ENCODE measurements at regions not wholly inside any gene's neighbourhood (a gene's known extent, or its start where the extent isn't known, plus 50 kb on each side); places are given as distances from the start of the nearest gene placed in this dataset.

GRCh38 chr3:124246949-124247348, 255.0 kb upstream of the ROPN1 start:
- Mint-ChIP-seq H3K36me3 (no peaks in the 10 kb centered on the region), H3K27me3 (peaks cover 18 to 19% of the 10 kb centered on the region in 2 donors), H3K27ac (no peak overlapping the region), H3K9me3 (peaks cover 0 to 5% (median 0%) of the 10 kb centered on the region in 3 donors), H3K4me1 (no peaks in the 10 kb centered on the region), H3K4me3 (no peak overlapping the region)
- ChIA-PET CTCF (no interaction called here), POLR2A (no interaction called here)
- Histone ChIP-seq H3K9me3 (no peaks in the 10 kb centered on the region), H3K4me1 (ENCODE audit: control insufficient read depth in 1 of 2, extremely low read depth in 1 of 2, insufficient read depth in 2 of 2, low read length in 2 of 2) (no peaks in the 10 kb centered on the region), H3K27me3 (replicated peaks in 1 of 2; ENCODE audit: control insufficient read depth in 2 of 2, extremely low read depth in 1 of 2, insufficient read depth in 2 of 2, low read length in 1 of 2) (peaks cover 0 to 11% of the 10 kb centered on the region in 2 experiments), H3K4me3 (ENCODE audit: control insufficient read depth in 1 of 2, extremely low read depth in 1 of 2, low read length in 1 of 2) (no peak overlapping the region), H3K27ac (ENCODE audit: low read length) (no peak overlapping the region), H3K36me3 (ENCODE audit: control insufficient read depth in 2 of 2, extremely low read depth in 1 of 2, insufficient read depth in 1 of 2, low read length in 1 of 2) (no peaks in the 10 kb centered on the region)
- no peak for DNase-seq
- no peak for ATAC-seq (replicated peaks in 1 of 4)
- 100% methylated on average over 2 of the region's 2 CpGs for WGBS (ENCODE audit: insufficient coverage)

DNA sequence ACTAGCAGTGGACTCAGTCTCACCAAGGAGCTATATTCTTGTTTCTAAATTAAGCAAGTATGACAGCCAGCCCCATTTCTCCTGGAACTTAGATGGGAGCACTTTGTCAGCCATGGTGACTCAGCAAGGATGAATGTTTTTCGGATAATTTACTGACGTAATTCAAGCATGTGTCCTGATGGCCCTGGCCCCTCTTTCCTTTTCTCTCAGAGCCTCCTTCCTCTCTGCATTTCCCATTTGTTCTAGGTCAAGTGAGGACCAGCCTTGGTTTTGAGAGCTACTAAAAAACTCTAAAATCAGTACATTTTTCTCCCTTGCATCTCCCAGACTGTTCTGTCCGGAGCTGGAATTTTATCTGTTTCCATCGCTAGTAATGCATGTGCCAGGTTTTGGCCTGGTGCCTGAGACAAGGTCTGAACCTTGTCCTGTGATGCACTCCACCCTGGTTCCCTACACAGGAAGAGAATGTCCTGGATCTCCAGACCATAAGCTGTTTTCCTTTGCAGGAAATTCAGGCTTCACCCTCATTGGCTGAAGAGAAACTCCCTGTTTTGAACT, 256.6 kb upstream of the ROPN1 start:
- H3K4me1 ChIP-seq (ENCODE audit: control insufficient read depth in 1 of 2, extremely low read depth in 1 of 2, insufficient read depth in 2 of 2, low read length in 2 of 2), result no peaks in the 10 kb centered on the region
- Mint-ChIP-seq H3K9me3 (peaks cover 0 to 5% (median 0%) of the 10 kb centered on the region in 3 donors), H3K27me3 (peaks cover 21 to 22% of the 10 kb centered on the region in 2 donors), H3K27ac (no peak overlapping the region), H3K36me3 (no peaks in the 10 kb centered on the region), H3K4me1 (no peaks in the 10 kb centered on the region), H3K4me3 (no peak overlapping the region)
- H3K27ac ChIP-seq (ENCODE audit: low read length), result no peak overlapping the region
- ChIA-PET CTCF (no interaction called here), POLR2A (no interaction called here)
- no peaks in the 10 kb centered on the region for H3K9me3 ChIP-seq
- DNase-seq (no peak), ATAC-seq (replicated peaks in 1 of 4) (no peak)
- H3K27me3 ChIP-seq (replicated peaks in 1 of 2; ENCODE audit: control insufficient read depth in 2 of 2, extremely low read depth in 1 of 2, insufficient read depth in 2 of 2, low read length in 1 of 2), result peaks cover 0 to 14% of the 10 kb centered on the region in 2 experiments
- no peaks in the 10 kb centered on the region for H3K36me3 ChIP-seq (ENCODE audit: control insufficient read depth in 2 of 2, extremely low read depth in 1 of 2, insufficient read depth in 1 of 2, low read length in 1 of 2)
- no peak overlapping the region for H3K4me3 ChIP-seq (ENCODE audit: control insufficient read depth in 1 of 2, extremely low read depth in 1 of 2, low read length in 1 of 2)
- 70% methylated on average over 4 of the region's 4 CpGs for WGBS (ENCODE audit: insufficient coverage)

DNA sequence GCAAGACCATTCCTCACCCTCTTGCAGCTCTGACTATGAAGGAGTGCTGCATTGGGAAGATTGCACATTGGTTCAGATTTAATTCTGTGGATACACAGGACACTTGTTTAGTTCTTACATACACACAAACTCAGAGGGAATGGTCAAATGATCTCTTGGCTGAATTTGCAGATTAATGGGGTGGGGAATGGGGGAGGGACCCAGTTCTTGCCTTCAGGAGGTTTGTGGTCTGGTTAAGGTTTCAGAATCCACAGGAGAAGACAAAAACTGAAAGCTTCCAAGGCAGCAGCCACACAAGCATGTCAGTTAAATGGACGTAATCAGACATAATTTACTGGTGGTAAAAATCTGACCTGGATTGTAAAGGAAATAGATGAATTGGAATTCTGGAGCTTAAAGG, 257.1 kb upstream of the ROPN1 start:
- Mint-ChIP-seq H3K9me3 (peaks cover 0 to 5% (median 0%) of the 10 kb centered on the region in 3 donors), H3K36me3 (no peaks in the 10 kb centered on the region), H3K27ac (no peak overlapping the region), H3K4me1 (no peaks in the 10 kb centered on the region), H3K27me3 (peaks cover 22 to 23% of the 10 kb centered on the region in 2 donors), H3K4me3 (no peak overlapping the region)
- Histone ChIP-seq H3K27me3 (replicated peaks in 1 of 2; ENCODE audit: control insufficient read depth in 2 of 2, extremely low read depth in 1 of 2, insufficient read depth in 2 of 2, low read length in 1 of 2) (peaks cover 0 to 15% of the 10 kb centered on the region in 2 experiments), H3K4me3 (ENCODE audit: control insufficient read depth in 1 of 2, extremely low read depth in 1 of 2, low read length in 1 of 2) (no peak overlapping the region), H3K9me3 (no peaks in the 10 kb centered on the region), H3K27ac (ENCODE audit: low read length) (no peak overlapping the region), H3K36me3 (ENCODE audit: control insufficient read depth in 2 of 2, extremely low read depth in 1 of 2, insufficient read depth in 1 of 2, low read length in 1 of 2) (no peaks in the 10 kb centered on the region), H3K4me1 (ENCODE audit: control insufficient read depth in 1 of 2, extremely low read depth in 1 of 2, insufficient read depth in 2 of 2, low read length in 2 of 2) (no peaks in the 10 kb centered on the region)
- DNase-seq (no peak), ATAC-seq (replicated peaks in 1 of 4) (no peak)
- POLR2A ChIA-PET, result no interaction called here
- WGBS (ENCODE audit: insufficient coverage), result 50% methylated on average over 1 of the region's 1 CpG
- CTCF ChIA-PET, result no interaction called here

DNA sequence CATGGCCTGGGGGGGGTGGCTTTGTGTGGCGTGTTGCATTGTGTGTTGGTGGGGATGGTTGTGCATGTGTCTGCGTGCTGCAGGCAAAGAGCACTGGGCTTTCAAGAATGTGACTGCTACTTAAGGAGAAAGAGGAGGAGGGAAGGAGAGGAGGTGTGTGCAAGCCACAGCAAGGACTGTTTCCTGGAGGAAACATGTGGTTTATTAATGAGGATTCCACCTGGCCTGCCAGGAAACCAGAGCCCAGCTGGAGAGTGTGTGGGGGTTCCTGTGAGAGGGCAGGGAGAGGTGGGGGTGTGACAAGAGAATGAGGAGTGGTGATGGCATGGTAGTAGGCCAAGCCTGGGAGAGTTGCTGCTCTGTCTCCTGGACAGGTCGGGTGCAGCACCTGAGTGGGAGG, 258.1 kb upstream of the ROPN1 start:
- no peaks in the 10 kb centered on the region for H3K9me3 ChIP-seq
- H3K27ac Mint-ChIP-seq, result peak overlapping the region in 1 of 2 donors; percentile 15
- H3K4me3 Mint-ChIP-seq, result no peak overlapping the region
- H3K36me3 ChIP-seq (ENCODE audit: control insufficient read depth in 2 of 2, extremely low read depth in 1 of 2, insufficient read depth in 1 of 2, low read length in 1 of 2), result no peaks in the 10 kb centered on the region
- H3K27me3 Mint-ChIP-seq, result peaks cover 22 to 23% of the 10 kb centered on the region in 2 donors
- H3K27me3 ChIP-seq (replicated peaks in 1 of 2; ENCODE audit: control insufficient read depth in 2 of 2, extremely low read depth in 1 of 2, insufficient read depth in 2 of 2, low read length in 1 of 2), result peaks cover 0 to 15% of the 10 kb centered on the region in 2 experiments
- no peak overlapping the region for H3K27ac ChIP-seq (ENCODE audit: low read length)
- ChIA-PET CTCF (no interaction called here), POLR2A (no interaction called here)
- ATAC-seq (replicated peaks in 1 of 4), result no peak
- no peaks in the 10 kb centered on the region for H3K4me1 Mint-ChIP-seq
- H3K36me3 Mint-ChIP-seq, result no peaks in the 10 kb centered on the region
- no peak overlapping the region for H3K4me3 ChIP-seq (ENCODE audit: control insufficient read depth in 1 of 2, extremely low read depth in 1 of 2, low read length in 1 of 2)
- 0% methylated on average over 2 of the region's 3 CpGs for WGBS (ENCODE audit: insufficient coverage)
- no peak for DNase-seq
- peaks cover 0 to 5% (median 0%) of the 10 kb centered on the region in 3 donors for H3K9me3 Mint-ChIP-seq
- H3K4me1 ChIP-seq (ENCODE audit: control insufficient read depth in 1 of 2, extremely low read depth in 1 of 2, insufficient read depth in 2 of 2, low read length in 2 of 2), result no peaks in the 10 kb centered on the region

GRCh38 chr3:124256156-124256555, 264.2 kb upstream of the ROPN1 start:
- no peaks in the 10 kb centered on the region for H3K9me3 Mint-ChIP-seq
- peaks cover 11 to 22% of the 10 kb centered on the region in 2 donors for H3K27me3 Mint-ChIP-seq
- Histone ChIP-seq H3K27me3 (replicated peaks in 1 of 2; ENCODE audit: control insufficient read depth in 2 of 2, extremely low read depth in 1 of 2, insufficient read depth in 2 of 2, low read length in 1 of 2) (peaks cover 0 to 4% of the 10 kb centered on the region in 2 experiments), H3K27ac (ENCODE audit: low read length) (no peak overlapping the region), H3K4me1 (ENCODE audit: control insufficient read depth in 1 of 2, extremely low read depth in 1 of 2, insufficient read depth in 2 of 2, low read length in 2 of 2) (no peaks in the 10 kb centered on the region), H3K4me3 (ENCODE audit: control insufficient read depth in 1 of 2, extremely low read depth in 1 of 2, low read length in 1 of 2) (no peak overlapping the region), H3K36me3 (ENCODE audit: control insufficient read depth in 2 of 2, extremely low read depth in 1 of 2, insufficient read depth in 1 of 2, low read length in 1 of 2) (no peaks in the 10 kb centered on the region), H3K9me3 (no peaks in the 10 kb centered on the region)
- no CpG with 5 or more reads among the region's 1 CpG for WGBS (ENCODE audit: insufficient coverage)
- no peaks in the 10 kb centered on the region for H3K4me1 Mint-ChIP-seq
- H3K27ac Mint-ChIP-seq, result no peak overlapping the region
- DNase-seq (no peak), ATAC-seq (replicated peaks in 1 of 4) (no peak)
- ChIA-PET POLR2A (no interaction called here), CTCF (no interaction called here)
- no peak overlapping the region for H3K4me3 Mint-ChIP-seq
- H3K36me3 Mint-ChIP-seq, result no peaks in the 10 kb centered on the region

DNA sequence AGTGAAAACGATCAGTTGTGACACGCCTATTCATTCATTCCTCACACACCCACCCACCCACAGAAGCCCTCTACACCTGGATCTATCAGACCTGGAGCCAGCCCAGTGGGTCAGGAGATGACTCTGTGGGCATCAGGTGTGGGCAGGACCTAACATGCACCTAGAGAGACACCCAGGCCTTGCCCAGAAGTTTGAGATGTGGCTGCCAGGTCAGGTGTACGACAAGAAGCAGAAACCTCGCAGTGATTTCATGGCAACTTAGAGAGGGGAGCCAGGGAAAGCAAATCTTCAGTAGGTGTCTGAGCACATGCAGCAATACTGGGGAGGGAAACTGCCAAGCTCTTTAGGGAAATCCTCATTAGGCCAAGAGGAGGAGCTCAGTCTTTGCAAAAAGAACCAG, 264.7 kb upstream of the ROPN1 start:
- Mint-ChIP-seq H3K27ac (no peak overlapping the region), H3K4me1 (no peaks in the 10 kb centered on the region), H3K4me3 (no peak overlapping the region), H3K36me3 (no peaks in the 10 kb centered on the region), H3K27me3 (peaks cover 8 to 22% of the 10 kb centered on the region in 2 donors), H3K9me3 (no peaks in the 10 kb centered on the region)
- Histone ChIP-seq H3K36me3 (ENCODE audit: control insufficient read depth in 2 of 2, extremely low read depth in 1 of 2, insufficient read depth in 1 of 2, low read length in 1 of 2) (no peaks in the 10 kb centered on the region), H3K4me3 (ENCODE audit: control insufficient read depth in 1 of 2, extremely low read depth in 1 of 2, low read length in 1 of 2) (no peak overlapping the region), H3K27ac (ENCODE audit: low read length) (no peak overlapping the region), H3K27me3 (replicated peaks in 1 of 2; ENCODE audit: control insufficient read depth in 2 of 2, extremely low read depth in 1 of 2, insufficient read depth in 2 of 2, low read length in 1 of 2) (peaks cover 0 to 4% of the 10 kb centered on the region in 2 experiments), H3K9me3 (no peaks in the 10 kb centered on the region), H3K4me1 (ENCODE audit: control insufficient read depth in 1 of 2, extremely low read depth in 1 of 2, insufficient read depth in 2 of 2, low read length in 2 of 2) (no peaks in the 10 kb centered on the region)
- POLR2A ChIA-PET, result no interaction called here
- DNase-seq, result no peak
- 90% methylated on average over 2 of the region's 4 CpGs for WGBS (ENCODE audit: insufficient coverage)
- CTCF ChIA-PET, result no interaction called here
- ATAC-seq (replicated peaks in 1 of 4), result no peak

- no peaks in the 10 kb centered on the region for H3K36me3 Mint-ChIP-seq
- H3K36me3 ChIP-seq (ENCODE audit: control insufficient read depth in 2 of 2, extremely low read depth in 1 of 2, insufficient read depth in 1 of 2, low read length in 1 of 2), result no peaks in the 10 kb centered on the region
- WGBS (ENCODE audit: insufficient coverage), result 0% methylated on average over 1 of the region's 1 CpG
- DNase-seq (no peak), ATAC-seq (replicated peaks in 1 of 4) (no peak)
- no peaks in the 10 kb centered on the region for H3K4me1 ChIP-seq (ENCODE audit: control insufficient read depth in 1 of 2, extremely low read depth in 1 of 2, insufficient read depth in 2 of 2, low read length in 2 of 2)
- H3K4me3 ChIP-seq (ENCODE audit: control insufficient read depth in 1 of 2, extremely low read depth in 1 of 2, low read length in 1 of 2), result no peak overlapping the region
- H3K4me3 Mint-ChIP-seq, result no peak overlapping the region
- peaks cover 0 to 4% of the 10 kb centered on the region in 2 experiments for H3K27me3 ChIP-seq (replicated peaks in 1 of 2; ENCODE audit: control insufficient read depth in 2 of 2, extremely low read depth in 1 of 2, insufficient read depth in 2 of 2, low read length in 1 of 2)
- H3K27ac Mint-ChIP-seq, result no peak overlapping the region
- H3K27me3 Mint-ChIP-seq, result peaks cover 7 to 22% of the 10 kb centered on the region in 2 donors
- no peaks in the 10 kb centered on the region for H3K4me1 Mint-ChIP-seq
- POLR2A ChIA-PET, result no interaction called here
- H3K27ac ChIP-seq (ENCODE audit: low read length), result no peak overlapping the region
- CTCF ChIA-PET, result no interaction called here
- H3K9me3 Mint-ChIP-seq, result no peaks in the 10 kb centered on the region
- no peaks in the 10 kb centered on the region for H3K9me3 ChIP-seq
Observed at GRCh38 chr3:124257336-124257864, 265.5 kb upstream of the ROPN1 start.

All from T-cell (primary cell).